ENCODE measurements at regions not wholly inside any gene's neighbourhood (a gene's known extent, or its start where the extent isn't known, plus 50 kb on each side); places are given as distances from the start of the nearest gene placed in this dataset.

DNA sequence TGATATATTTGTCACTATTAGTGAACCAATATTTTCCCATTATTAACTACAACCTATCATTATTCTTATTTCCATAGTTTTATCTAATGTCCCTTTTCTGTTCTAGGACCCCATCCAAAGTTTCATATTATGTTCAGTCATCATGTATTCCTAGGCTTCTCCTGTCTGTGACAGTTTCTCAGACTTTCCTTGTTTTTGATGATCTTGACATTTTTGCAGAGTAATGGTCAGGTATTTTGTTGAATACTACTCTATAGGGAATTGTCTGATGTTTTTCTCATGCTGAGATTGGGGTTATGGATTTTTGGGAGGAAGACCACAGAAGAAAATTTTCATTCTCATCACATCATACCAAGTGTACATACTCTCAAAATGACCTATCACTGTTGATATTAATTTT is 684.6 kb downstream of the PLCL1 start:
- no peak for DNase-seq

DNA sequence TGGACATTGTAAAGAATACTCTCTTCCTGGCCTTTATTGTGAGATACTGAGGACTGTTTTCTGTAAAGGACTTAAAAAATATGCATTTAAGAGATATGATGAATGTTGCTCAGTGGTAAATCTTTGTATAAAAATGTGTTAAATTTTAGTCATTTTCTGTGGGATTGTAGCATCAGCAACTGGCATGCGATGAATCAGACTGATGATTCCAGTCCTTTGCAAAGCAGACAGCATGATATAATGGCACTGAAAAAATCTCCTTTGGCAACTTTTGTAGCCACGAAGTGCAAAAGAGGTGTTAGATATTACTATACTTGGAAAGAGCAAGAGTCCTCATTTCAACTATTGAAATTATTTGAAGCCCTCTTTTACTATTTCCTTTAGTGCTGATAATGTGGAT is 678.7 kb downstream of the PLCL1 start:
- DNase-seq = no peak

DNA sequence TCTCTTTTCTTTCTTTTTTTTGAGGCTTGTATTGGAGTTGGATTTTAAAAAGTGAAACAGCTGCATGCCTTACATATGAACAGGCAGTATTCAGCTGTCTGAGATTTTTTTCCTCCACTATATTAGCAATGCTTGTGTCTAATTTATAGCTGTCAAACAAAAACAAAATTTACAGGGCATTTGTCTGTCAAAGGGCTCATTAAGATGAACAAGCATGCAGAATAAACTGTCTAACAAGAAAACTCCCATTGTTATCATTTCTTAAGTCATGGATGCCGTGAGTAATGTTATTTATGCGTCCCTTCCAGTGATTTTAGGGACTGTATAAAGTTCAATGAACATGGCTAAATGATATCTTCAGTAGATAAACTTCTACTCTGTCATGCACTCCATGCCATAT is 674.7 kb downstream of the PLCL1 start:
- no peak for DNase-seq

DNA sequence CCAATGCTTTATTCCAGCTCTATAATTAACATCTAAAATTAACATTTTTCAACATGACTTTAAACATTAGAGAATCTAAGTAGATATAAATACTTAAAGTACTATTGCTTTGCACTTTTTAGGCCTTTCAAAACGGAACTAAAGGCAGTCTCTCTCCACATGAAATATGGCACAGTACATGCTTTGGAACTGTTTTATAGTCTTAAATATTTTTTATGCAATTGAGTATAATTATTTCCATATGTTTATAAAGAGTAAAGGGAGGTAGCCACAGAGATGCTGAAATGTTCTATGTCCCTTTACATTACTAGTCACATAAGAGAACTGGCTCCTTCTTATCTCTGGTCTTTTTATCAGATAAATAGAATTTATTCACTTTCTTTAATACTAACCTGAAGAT is 674.0 kb downstream of the PLCL1 start:
- DNase-seq = no peak

DNA sequence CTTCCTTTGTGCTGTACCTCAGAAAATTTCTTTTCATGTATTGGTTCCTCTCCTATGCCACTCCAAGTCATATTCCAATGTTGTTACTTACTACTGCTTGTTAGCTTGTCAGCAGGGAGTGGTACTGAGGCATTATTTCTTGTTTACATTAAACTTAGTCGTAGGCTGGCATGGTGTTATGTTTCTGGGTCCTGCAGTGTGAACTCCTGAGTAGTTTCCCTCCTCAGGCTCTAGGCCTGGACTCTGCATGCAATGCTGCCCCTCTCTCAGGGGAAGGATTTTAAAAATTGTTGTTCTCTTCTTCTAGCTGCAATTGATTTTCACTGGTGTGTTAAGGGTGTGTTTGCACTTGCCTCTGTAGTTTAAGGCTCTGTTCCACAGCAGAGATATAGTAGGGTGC is 671.6 kb downstream of the PLCL1 start:
- DNase-seq = no peak

DNA sequence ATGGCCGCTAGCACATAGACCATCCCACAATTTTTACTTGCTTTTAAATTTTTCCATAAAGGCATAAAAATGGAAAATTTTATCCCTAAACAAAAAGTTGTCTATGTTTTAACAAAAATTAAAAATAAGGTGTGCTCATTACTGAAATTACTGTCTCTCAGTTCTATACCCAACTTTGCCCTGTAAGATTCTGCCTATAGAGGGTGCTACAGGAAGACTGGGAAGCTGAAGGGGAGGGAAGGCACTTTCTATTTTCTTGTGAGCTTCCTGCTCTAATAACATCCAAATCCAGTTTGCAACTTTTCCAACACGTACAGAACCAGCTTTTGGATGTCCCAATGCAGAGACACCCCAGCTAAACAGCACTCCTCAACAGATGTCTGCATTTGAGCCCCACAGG is 666.9 kb downstream of the PLCL1 start:
- no peak for DNase-seq

DNA sequence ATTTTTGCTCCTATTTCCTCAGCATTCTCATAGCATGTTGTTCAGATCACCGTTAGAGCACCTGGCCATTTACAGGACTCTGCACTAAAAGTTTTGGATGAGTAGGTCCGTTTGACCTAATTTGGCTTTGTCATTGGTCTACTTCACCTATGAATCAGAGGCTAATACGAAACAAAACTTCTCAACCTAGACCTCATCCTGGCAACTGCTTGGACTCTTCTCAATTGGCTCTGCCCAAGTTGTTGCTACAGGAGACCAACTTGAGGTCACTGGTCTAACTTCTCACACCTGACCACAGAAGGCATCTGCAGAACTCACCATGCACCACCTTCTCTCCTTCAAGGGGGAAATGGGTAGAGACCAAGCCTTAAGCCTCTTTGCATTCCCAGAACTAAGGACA is 663.7 kb downstream of the PLCL1 start:
- no peak for DNase-seq

DNA sequence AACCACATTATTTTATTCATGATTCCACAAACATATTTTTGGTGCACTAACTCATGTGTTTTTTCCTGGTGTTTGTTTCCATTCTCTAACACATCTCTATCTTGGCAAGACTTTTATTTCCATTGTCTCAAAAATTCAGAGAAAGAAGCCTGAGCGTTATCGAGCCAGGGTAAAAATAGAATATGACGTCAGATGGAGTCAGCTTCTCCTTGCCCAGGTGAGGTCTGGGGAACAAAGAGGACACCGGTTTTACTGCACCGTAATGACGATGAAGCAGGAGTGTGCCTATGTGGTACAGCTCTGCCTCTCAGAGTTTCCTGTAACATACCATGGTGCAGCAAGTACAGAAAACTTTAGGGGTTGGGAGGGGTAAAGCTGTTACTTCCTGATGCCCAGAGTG is 661.6 kb downstream of the PLCL1 start:
- no peak for DNase-seq

DNA sequence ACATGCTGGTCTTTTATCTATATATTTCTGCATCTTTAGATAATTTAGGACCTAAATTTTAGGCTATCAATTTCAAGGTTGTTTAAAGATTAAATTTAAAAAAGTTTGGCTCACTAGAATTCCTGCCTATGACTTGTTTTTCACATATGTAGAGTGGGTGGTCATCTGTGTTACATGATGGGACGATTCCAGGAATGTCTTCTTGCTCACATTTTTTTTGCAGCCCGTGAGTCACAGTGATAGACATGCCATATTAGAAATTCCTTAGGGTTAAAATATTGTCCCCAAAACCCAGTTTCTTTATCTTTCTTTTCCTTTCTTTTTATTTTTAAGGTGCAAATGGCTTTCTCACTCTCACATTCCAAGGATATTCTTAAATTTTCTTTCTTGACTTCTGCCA is 652.0 kb downstream of the PLCL1 start:
- no peak for DNase-seq

DNA sequence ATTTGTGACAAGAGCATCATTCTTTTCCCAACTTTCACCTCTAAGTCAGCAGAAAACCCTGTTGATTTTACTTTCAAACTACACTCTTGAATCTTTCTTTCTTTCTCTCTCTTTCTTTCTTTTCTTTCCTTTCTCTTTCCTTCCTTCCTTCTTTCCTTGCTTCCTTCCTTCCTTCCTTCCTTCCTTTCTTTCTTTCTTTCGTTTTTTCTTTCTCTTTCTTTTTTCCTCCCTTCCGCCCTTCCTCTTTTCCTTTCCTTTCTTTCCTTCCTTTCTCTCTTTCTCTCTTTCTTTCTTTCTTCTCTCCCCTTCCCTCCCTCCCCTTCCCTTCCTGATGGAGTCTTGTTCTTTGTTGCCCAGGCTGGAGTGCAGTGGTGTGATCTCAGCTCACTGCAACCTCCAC is 649.5 kb downstream of the PLCL1 start:
- no peak for DNase-seq

DNA sequence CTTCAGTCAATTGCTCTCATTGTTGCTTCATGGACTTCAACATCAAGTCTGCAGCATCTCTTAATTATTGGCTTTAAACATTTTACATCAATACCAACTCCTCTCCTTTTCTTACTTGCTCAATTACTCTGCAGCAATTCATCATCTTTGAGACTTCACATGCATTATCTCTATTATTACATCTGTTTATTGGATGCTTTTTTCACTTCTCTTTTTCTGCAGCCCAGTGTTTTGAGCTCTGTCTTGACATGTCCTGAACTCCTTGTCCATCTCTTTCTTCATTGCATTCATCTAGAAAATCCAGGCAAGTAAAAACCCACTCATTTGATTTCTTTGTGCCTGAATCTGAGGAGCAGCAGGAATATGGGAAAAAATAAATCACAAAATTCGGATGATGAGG is 647.9 kb downstream of the PLCL1 start:
- DNase-seq = no peak

DNA sequence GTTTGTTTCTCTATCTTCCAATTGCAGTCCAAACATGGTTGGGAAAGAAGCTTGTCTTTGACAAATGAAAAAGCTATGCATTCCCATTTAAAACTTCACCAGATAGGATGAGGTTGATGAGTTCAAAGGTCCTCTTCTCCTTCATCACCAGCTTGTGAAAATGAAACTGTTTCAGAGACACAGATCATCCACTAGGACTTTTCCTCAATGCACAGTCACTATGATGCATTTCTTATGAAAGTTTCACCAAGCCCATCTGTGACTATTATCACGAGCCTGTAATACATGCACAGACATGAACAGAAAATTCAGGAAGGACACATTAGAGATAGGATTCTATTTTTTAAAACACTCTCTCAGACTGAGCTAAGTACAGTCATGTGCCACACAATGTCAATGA is 644.4 kb downstream of the PLCL1 start:
- no peak for DNase-seq

DNA sequence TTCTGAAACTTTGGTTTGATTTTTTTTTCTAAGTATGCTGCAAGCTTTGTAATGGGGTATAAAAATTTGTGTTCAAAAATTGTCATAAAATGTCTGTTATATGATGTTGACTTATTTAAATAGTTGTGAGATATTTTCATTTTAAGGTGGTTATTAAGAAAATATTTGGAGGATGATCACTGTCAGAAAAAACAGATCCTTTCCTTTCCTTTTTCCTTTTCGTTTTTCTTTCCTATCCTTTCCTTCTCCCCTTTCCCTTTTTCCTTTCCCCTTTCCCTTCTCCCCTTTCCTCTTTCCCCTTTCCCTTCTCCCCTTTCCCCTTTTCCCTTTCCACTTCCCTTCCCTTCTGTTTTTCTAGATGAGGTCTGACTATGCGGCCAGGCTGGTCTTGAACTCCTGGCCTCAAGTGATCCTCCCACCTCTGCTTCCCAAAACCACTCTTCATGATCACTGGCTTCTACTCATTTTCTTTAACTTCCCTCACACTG is 640.5 kb downstream of the PLCL1 start:
- DNase-seq = no peak

DNA sequence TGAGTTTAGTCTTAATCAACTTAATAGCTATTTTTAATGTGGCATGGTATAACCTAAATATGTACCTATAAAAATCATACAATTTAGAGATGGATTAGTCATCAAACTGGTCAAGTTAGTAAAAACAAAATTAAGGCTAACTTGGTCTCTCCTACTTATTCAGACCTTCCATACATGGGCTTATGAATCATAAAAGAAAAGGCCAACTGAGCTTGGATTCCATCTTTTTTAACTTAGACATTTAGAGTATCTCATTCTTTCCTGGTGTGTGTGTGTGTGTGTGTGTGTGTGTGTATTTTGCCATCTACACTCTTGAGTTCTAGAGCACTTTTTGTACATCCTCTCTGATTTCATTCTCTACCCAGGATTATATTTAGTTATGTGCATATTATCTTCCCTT is 637.5 kb downstream of the PLCL1 start:
- DNase-seq = no peak

DNA sequence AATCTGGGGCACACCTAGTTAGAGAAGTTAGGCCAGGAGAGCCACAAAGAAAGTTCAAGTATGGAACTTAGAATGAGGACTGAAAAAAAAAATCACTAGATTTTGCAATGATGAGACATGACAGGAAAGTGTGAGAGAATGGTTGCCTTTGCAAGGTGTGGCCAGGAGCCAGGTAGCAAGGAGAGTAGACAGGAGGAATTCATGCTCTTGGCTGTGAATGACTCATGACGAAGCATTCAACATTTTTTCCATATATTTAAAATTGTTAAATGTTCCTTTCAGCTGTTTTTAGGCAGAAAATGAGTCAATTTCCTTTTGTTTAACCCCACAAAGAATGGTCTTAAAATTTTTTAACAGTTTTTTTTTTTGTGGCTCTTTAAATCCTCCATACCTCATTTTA is 636.9 kb downstream of the PLCL1 start:
- no peak for DNase-seq

DNA sequence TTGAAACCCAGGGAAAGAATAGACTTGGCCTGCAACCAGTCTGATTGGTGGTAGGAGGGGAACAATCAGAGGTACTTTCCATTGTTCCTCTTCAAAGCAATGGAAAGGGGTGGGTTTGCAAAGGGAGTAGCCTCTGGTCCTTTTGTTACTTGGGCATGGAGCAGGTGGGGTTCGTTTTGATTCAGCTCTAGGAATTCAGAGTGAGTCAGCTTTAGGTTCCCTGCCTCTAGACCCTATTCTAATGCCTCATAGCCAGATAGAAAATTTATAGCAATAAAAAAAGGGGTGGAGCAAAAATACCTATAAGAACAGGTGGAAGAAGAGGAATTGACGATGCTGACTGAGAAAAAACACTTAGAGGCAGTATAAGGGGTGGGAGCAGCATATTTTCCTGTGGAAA is 636.4 kb downstream of the PLCL1 start:
- no peak for DNase-seq

DNA sequence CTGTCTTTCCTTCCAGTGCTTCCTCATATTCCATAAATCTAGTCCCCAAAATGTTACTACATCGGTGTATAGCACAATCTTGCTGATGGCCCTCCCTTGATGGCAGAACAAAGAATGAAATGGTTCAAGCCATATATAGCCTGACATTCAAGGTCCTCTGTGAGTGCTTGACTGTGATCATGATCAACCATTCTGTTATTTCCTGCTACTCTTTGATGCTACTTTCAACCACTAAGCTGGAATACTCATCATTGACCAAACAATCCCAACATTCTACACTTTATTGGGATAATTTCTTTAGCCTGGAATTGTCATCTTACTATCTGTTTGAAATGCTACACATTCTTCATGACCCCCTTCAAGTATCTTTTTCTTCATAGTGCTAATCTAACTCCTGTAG is 633.9 kb downstream of the PLCL1 start:
- no peak for DNase-seq

DNA sequence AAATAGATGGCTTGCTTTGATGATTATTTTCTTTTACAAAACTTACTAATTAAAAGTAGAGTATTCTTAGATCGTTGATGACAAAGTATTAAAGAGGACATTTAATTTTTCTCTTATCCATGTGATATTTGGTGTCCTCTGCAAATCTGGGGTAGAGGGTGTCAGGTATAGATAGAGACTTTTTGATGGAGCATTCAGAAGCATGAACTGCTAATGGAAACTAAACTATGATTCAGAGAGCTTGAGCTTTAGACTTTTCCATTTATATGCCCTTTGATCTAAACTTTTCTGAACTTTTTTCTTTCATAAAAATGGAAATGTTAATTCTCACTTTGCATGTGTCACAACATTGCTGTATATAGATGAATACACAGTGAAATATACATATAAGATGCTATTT is 619.7 kb downstream of the PLCL1 start:
- DNase-seq = no peak

DNA sequence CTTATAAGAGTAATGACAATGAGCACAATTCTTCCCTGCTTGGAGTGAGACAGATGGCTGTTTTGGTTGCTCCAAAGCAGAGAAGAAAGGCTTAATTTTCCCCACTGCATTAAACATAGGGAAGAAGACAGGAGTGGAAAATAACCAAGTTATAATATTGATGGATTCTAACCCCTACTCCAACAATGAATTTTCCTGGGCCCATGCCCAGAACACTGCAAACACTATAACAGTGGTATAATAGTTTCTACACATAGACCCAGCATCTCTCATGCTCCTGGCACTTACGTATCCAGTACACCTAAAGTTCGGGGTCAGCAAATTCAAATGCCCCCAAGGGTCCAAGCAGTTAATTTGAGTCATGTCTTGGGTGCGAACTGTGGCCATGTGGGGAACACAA is 613.4 kb downstream of the PLCL1 start:
- peak; percentile 61 for DNase-seq

DNA sequence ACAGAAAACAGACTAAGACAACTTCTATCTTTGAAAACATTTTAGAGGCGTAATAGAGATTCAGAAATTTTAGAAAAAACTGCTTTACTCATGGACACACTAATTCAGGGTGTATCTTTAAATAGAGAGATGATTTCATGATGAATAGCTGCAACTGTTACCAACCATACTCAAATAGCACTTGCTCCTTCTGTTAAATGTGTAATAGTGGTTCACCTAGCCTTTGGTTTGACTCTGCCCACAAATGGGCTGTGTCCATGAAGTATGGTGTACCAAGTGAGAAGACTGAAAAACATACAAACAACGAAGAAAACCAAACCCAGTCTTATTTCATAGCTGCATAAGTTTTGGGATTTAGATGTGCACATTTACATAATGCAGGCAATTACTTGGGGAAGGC is 610.6 kb downstream of the PLCL1 start:
- no peak for DNase-seq

DNA sequence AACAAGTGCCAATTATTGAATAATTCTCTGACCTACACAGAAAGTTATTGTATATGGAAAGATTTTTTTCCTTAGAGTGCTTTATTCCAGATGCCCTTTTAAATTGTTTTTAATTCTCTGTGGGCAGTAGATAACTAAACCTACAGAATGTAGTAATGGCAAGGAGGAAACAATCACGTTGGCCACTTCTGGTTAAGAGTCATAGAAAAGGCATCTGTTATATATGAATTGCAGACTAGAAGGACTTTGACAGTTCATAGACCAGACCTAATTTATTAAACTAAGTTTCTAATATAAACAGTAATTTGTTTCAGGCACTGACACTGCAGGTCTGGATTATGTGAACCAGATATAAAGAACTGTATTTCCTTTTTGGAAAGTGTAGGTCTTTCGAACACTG is 607.5 kb downstream of the PLCL1 start:
- no peak for DNase-seq

DNA sequence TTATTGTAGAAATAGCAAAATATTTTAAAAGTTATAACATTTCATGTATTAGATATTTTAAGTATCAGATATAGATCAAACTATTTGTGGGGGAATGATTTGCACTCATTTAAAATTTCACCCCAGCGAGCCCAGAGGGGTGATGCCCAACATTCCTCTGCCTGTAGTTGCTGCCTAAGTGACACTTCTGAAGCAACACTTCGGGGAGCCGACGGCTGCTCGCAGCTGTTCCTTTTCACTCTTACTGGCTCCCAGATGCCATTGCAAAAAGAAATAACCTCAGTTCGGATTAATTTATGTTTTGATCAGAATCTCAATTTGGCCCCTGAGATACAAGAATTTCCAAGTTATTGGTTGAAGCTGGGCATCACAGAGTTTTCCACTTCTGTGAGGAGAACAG is 603.8 kb downstream of the PLCL1 start:
- DNase-seq = no peak

DNA sequence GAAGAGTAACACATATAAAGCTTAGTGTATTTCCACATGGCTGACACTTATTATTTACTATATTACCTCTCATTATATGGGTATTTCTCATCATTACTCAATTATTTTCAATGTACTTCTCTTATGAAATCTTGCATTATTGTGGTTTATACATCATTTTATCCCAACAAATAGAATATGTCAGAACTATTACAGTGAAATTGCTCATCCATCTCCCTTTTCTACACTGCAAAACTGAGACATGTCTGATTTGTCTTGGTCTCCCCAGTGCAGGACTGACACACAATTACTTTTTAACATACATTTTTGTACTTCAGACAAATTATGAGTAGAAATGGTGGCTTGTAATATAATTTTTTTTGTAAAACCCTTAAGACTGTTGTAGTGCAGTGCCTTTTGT is 600.9 kb downstream of the PLCL1 start:
- DNase-seq = no peak

DNA sequence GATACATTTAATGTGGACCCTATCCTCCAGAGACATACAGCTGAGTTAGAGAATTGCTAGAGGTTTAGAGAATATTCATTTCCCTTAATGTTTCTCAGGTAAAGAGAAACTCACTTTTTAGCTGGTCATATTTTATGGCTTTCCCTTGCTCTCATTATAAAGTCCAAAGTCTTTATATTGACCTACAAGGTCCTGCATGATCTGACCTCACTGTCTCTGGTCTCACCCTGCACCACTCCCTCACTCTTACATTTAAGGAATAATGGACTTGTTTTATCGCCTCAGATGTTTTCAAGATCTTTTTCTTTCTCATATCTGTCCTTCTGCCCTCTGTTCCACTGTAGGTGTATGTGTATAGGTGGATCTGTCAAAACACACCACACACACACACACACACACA is 597.3 kb downstream of the PLCL1 start:
- no peak for DNase-seq

DNA sequence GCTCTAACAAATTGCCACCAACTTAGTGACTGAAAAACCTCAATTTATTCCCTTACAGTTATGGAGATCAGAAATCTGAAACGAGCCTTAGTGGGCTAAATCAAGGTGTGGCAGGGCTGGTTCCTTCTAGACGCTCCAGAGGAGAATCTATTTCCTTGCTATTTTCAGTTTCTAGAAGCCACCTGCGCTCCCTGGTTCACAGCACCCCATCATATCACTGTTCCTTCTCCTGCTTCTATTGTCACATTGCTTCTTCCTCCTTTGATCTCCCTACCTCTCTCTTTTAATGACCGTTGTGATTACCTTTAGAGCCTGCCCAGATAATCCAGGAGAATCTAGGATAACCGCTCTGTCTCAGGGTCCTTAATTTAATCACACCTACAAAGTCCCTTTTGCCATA is 596.6 kb downstream of the PLCL1 start:
- no peak for DNase-seq

DNA sequence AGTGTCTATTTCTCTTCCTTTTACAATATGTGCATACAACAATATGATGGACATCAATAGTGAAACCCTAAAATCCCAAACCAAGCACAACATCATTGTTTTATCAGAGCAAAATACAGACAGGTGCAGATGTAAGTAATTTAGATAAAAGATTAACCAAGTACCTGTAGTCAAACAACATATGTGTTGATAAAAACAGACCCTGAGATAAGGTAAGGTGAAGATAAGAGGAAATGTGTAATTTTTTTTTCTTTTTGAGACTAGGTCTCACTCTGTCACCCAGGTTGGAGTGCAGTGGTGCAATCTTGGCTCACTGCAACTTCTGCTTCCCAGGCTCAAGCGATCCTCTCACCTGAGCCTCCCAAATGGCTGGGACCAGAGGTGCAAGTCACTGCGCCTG is 589.8 kb downstream of the PLCL1 start:
- no peak for DNase-seq

All from hindlimb muscle (tissue), 1 donor.